D721Med (cell line): ENCODE measurements at regions not wholly inside any gene's neighbourhood (a gene's known extent, or its start where the extent isn't known, plus 50 kb on each side); places are given as distances from the start of the nearest gene placed in this dataset.

Experiments used
- DNase-seq: peaks from one replicate; pipeline ENCODE4 v3.0.0; 2011; ENCODE audit warnings: low spot score; ENCODE audit not compliant: insufficient read length
- FAIRE-seq: peaks from 2 replicates; lab custom pipeline; 2011; peaks lifted over from hg19 to GRCh38; lab: Jason Lieb, UNC
- CTCF ChIP-seq: IDR thresholded peaks from 2 replicates; pipeline ENCODE4 v1.5.1; 2012; ENCODE audit warnings: mild to moderate bottlenecking, control low read depth; ENCODE audit not compliant: insufficient read depth; ENCODE audit errors: missing control alignments

DNA sequence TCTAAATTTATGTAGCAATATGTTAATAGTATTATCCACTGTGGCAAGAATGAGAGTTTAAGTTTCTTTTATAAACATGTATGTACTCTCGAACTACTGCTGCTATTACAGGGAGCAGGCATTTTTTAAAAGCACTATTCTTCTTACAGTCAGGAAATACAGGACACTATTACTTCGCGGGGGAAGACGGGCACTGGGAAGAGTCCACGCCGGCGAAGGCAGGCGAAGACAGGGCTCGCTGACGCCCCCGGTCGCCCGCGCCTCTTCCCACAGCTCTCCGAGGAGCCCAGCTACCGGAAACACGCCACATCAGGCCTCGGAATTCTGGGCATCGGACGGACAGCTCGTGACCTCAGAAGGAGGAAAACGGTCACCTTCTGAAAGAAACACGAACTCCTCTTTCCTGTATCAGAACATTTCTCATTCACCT lies 90.2 kb downstream of the FAM161A start:
- no peak for DNase-seq
- FAIRE-seq: no peak
- TF ChIP-seq CTCF: no peak

DNA sequence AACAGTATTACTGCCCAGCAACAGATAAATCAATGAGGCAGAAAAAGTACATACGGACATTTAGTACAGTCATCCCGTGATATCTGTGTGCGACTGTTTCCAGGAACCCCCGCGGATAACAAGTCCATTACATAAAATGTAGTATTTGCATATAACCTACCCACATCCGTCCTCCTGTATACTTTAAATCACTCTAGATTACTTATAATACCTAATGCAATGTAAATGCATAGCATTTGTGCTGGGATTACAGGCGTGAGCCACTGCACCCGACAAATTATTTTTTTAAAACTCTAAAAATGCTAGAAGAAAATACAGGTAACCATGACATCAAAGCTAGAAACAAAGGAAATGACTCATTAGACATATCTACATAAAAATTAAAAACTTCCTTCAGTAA lies 91.6 kb downstream of the FAM161A start:
- TF ChIP-seq CTCF: no peak
- no peak for FAIRE-seq
- DNase-seq: no peak

DNA sequence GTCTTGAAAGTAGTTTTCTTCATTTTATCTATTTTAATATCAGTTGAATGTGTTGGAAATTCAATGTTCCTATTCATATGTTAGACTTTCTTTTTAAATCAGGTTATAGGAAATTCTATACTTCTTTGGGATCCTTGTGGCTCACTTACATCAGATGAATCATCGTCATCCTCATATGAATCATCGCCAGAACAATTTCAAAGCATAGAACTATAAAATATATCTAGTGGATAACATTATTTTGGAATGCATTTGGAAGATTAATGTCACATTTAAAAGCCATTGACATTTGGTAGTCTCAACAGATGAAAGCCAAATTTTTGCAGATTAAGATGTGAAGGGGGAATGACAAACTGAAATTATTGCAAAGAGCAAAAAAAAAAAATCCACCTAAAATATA lies 94.1 kb downstream of the FAM161A start:
- no peak for FAIRE-seq
- no peak for DNase-seq
- TF ChIP-seq CTCF: no peak

DNA sequence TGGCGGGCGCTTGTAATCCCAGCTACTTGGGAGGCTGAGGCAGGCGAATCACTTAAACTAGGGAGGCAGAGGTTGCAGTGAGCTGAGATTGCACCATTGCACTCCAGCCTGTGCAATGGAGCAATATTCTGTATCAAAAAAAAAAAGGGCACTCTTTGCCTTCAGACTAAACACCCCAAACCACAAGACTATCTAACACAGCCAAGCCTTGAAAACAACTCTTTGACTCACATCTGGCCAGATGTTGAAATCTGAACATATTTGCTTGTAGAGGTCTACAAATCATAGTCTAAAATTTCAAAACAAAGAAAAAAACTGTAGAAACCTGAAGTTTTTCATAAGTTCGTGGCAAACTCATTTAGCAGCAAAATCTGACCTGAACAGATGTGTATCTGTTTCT lies 94.9 kb downstream of the FAM161A start:
- no peak for DNase-seq
- FAIRE-seq: no peak
- no peak for TF ChIP-seq CTCF

DNA sequence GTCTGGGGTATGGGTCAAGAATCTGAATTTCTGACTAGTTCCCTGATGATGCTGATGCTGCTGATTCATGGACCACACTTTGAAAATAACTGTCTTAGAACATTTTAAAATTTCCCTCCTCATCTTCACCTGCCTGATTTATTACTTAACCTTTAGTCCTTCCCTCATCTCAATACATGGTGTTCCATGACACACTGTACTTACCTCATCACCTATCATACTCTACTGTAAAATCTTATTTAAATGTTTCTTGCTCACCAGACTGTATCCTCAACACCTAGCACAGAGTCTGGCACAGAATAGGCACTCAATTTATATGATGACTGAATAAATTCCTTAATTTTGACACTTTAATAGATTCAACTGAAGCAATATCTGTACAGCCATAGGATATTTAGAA lies 95.7 kb downstream of the FAM161A start:
- DNase-seq: no peak
- no peak for TF ChIP-seq CTCF
- no peak for FAIRE-seq

DNA sequence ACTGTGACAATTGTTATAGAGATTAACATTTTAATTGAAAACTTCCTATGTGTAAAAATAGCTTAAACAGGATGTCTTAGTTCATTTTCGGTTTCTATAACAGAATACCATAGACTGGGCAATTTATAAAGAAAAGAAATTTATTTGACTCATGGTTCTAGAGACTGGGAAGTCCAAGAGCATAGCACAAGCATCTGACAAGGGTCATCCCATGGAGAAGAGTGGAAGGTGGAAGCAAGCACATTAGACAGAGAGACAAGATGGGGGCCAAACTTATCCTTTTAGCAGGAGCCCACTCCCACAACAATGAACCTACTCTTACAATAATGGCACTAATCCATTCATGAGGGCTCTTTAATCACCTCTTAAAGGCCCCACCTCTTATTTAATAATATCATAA lies 100.3 kb downstream of the FAM161A start:
- no peak for FAIRE-seq
- TF ChIP-seq CTCF: no peak
- no peak for DNase-seq

GRCh38 chr2:61750624-61751023 lies 103.2 kb downstream of the FAM161A start:
- no peak for FAIRE-seq
- no peak for TF ChIP-seq CTCF
- DNase-seq: no peak
